HEK293T (cell line): ENCODE measurements at regions not wholly inside any gene's neighbourhood (a gene's known extent, or its start where the extent isn't known, plus 50 kb on each side); places are given as distances from the start of the nearest gene placed in this dataset.

Experiments used
- CTBP1 ChIP-seq: fragments of 450-650 bp; IDR thresholded peaks from 2 replicates; pipeline ENCODE4 v1.6.1; 2016; ENCODE audit warnings: borderline replicate concordance
- ELF4 ChIP-seq: fragments of 450-650 bp; IDR thresholded peaks from 2 replicates; pipeline ENCODE4 v1.6.1; 2017; ENCODE audit warnings: antibody characterized with exemption
- FOXA1 ChIP-seq: fragments of 450-650 bp; IDR thresholded peaks from 2 replicates; pipeline ENCODE4 v1.6.1; 2016; ENCODE audit warnings: mild to moderate bottlenecking
- FOXM1 ChIP-seq: fragments of 450-650 bp; IDR thresholded peaks from 2 replicates; pipeline ENCODE4 v1.6.1; 2017; ENCODE audit warnings: mild to moderate bottlenecking, borderline replicate concordance
- HDGF ChIP-seq: fragments of 450-650 bp; IDR thresholded peaks from 2 replicates; pipeline ENCODE4 v1.6.1; 2017; ENCODE audit warnings: antibody characterized with exemption, borderline replicate concordance
- SP1 ChIP-seq: fragments of 450-650 bp; IDR thresholded peaks from 2 replicates; pipeline ENCODE4 v1.6.1; 2017
- TARDBP ChIP-seq: fragments of 450-650 bp; IDR thresholded peaks from 2 replicates; pipeline ENCODE4 v1.6.1; 2016
- ZNF384 ChIP-seq: fragments of 450-650 bp; IDR thresholded peaks from 2 replicates; pipeline ENCODE4 v1.6.1; 2016
- TF ChIP-seq, protein P1 (sequence below): fragments of 450-650 bp; IDR thresholded peaks from 2 replicates; pipeline ENCODE4 v1.6.1; 2016

DNA sequence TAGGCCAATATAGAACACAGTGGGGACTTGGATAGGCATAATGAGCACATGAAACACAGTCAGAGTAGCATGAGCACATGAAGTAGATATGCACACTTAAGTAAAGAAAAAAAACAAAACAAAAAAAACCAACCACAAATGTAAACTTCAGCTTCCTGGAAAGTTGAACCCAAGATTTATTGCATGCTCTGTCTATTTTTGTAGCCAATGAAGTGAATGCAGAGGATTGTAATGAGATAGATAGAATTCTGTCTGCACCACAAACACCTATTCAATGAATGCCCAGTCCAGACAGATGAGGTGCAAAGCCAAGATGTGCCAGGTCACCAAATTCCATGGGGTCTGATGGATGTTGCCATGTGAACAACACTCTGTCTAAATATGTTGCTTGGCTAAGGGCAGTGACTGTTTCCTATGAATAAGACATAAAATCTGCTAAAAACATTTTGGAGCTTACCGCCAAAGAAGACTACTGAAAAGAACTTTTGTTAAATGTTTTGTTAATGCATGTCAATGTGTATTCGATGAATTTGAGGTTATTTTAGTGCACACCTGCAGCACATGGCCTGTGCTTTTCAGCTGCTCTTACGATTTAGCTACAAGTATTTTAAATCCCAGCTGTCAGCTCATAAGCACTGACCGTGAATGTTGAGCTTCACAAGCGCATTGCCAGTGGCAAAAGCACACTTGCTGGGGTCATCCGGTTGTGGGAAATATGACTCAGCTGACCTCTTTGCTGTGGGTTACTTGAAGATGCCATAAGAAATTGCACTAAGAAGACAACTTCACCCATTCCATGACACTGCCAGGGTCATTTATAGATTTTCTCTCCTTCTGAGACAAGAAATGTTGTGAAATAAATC lies 374.8 kb upstream of the GNPDA2 start:
- TF ChIP-seq FOXM1 (no peak), SP1 (no peak), HDGF (no peak), CTBP1 (no peak), ELF4 (no peak), FOXA1 (no peak), TARDBP (no peak), ZNF384 (no peak)
- TF ChIP-seq, protein P1, sequence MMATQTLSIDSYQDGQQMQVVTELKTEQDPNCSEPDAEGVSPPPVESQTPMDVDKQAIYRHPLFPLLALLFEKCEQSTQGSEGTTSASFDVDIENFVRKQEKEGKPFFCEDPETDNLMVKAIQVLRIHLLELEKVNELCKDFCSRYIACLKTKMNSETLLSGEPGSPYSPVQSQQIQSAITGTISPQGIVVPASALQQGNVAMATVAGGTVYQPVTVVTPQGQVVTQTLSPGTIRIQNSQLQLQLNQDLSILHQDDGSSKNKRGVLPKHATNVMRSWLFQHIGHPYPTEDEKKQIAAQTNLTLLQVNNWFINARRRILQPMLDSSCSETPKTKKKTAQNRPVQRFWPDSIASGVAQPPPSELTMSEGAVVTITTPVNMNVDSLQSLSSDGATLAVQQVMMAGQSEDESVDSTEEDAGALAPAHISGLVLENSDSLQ: no peak
